Upper lobe of left lung (tissue), 4 donors: ENCODE measurements at regions not wholly inside any gene's neighbourhood (a gene's known extent, or its start where the extent isn't known, plus 50 kb on each side); places are given as distances from the start of the nearest gene placed in this dataset.
"Not testable (repeated sequence)": the region's sequence is repeated elsewhere in the genome, so short reads cannot be mapped to it uniquely, and the experiment has no call there.

Experiments used
- CTCF ChIP-seq, 6 experiments: fragments of 450-650 bp in 4 of 6; fragments of 200-600 bp in 2 of 6; sonication (generic) in 2 of 6; IDR thresholded peaks; one replicate each; pipeline ENCODE4 v1.5.1; 2016 to 2019; ENCODE audit warnings: antibody characterized with exemption in 6 of 6
- POLR2A ChIP-seq, 4 donors: fragments of 450-650 bp; IDR thresholded peaks; one replicate each; pipeline ENCODE4 v1.5.1; 2016 to 2017; ENCODE audit warnings: antibody characterized with exemption in 4 of 4, mild to moderate bottlenecking in 2 of 4

- not testable (repeated sequence) for TF ChIP-seq POLR2A, CTCF (IDR thresholded peaks at IDR 0.05)
These were observed 235.9 kb upstream of the GRIK2 start for GRCh38 chr6:101157638-101158037.
